PC-3 (cell line): ENCODE measurements at regions not wholly inside any gene's neighbourhood (a gene's known extent, or its start where the extent isn't known, plus 50 kb on each side); places are given as distances from the start of the nearest gene placed in this dataset.

Experiments
- ATAC-seq: fragments of 200-7000 bp; cut with Tn5 transposase; 2 replicates; pipeline ENCODE4 v1.9.1; 2020; ENCODE audit warnings: mild to moderate bottlenecking, moderate library complexity
- BruUV-seq: library from RNA; stranded (reverse); fragments of 400-500 nt; replicated peaks from 2 replicates; lab custom pipeline; 2021; lab: Mats Ljungman, UMichigan
- CTCF ChIA-PET: fragments of 300-600 bp; sonication (Branson Sonifier 250); formaldehyde crosslinking; loops from one replicate; lab custom pipeline; 2022; ENCODE audit warnings: antibody characterized with exemption; lab: Charles Lee
- POLR2A ChIA-PET: fragments of 300-600 bp; sonication (Branson Sonifier 250); formaldehyde crosslinking; loops from one replicate; lab custom pipeline; 2022; ENCODE audit warnings: antibody characterized with exemption; ENCODE audit not compliant: unreplicated experiment; lab: Charles Lee
- DNase-seq: peaks from one replicate; pipeline ENCODE4 v3.0.0-alpha.2; 2015
- H2AFZ ChIP-seq: fragments of 300-600 bp; sonication (generic); 2 replicates; pipeline ENCODE4 v1.6.0; 2016; ENCODE audit warnings: antibody characterized with exemption, low read length
- H3F3A ChIP-seq: fragments of 300-600 bp; sonication (generic); one replicate; pipeline ENCODE4 v1.6.0; 2017; ENCODE audit warnings: antibody characterized with exemption, low read length, control low read depth, mild to moderate bottlenecking; ENCODE audit not compliant: unreplicated experiment
- H3K27ac ChIP-seq: fragments of 300-600 bp; sonication (generic); 2 replicates; pipeline ENCODE4 v1.5.1; 2016; ENCODE audit warnings: mild to moderate bottlenecking, low read length
- H3K27me3 ChIP-seq: fragments of 300-600 bp; sonication (generic); 2 replicates; pipeline ENCODE4 v1.6.1; 2016; ENCODE audit warnings: low read length, mixed read lengths
- H3K36me3 ChIP-seq: fragments of 300-600 bp; sonication (generic); 2 replicates; pipeline ENCODE4 v1.6.1; 2016; ENCODE audit warnings: low read depth, mixed run types, low read length, mixed read lengths
- H3K4me1 ChIP-seq: fragments of 300-600 bp; sonication (generic); 2 replicates; pipeline ENCODE4 v1.5.1; 2016; ENCODE audit warnings: low read length; ENCODE audit not compliant: insufficient read depth
- H3K4me2 ChIP-seq: fragments of 300-600 bp; sonication (generic); 2 replicates; pipeline ENCODE4 v1.6.0; 2016; ENCODE audit warnings: low read length
- H3K4me3 ChIP-seq: fragments of 300-600 bp; sonication (generic); 2 replicates; pipeline ENCODE4 v1.5.1; 2016; ENCODE audit warnings: mild to moderate bottlenecking, low read length, mixed read lengths
- H3K79me2 ChIP-seq: fragments of 300-600 bp; sonication (generic); 2 replicates; pipeline ENCODE4 v1.6.1; 2017; ENCODE audit warnings: low read length, mixed read lengths
- H3K9ac ChIP-seq: fragments of 300-600 bp; sonication (generic); 2 replicates; pipeline ENCODE4 v1.6.0; 2016; ENCODE audit warnings: mild to moderate bottlenecking, low read length
- H3K9me2 ChIP-seq: fragments of 300-600 bp; sonication (generic); replicated peaks from 2 replicates; pipeline ENCODE4 v1.6.1; 2016; ENCODE audit warnings: mixed run types, low read length, mixed read lengths
- H3K9me3 ChIP-seq: fragments of 300-600 bp; sonication (generic); 2 replicates; pipeline ENCODE4 v1.6.1; 2016; ENCODE audit warnings: low read length, mixed read lengths
- H4K20me1 ChIP-seq: fragments of 300-600 bp; sonication (generic); 2 replicates; pipeline ENCODE4 v1.6.1; 2016; ENCODE audit warnings: low read length, mixed read lengths
- EZH2 ChIP-seq: fragments of 300-600 bp; sonication (generic); IDR thresholded peaks from one replicate; pipeline ENCODE4 v1.6.1; 2017; ENCODE audit warnings: antibody characterized with exemption, mild to moderate bottlenecking, low read length; ENCODE audit not compliant: unreplicated experiment
- EZH2phosphoT487 ChIP-seq: fragments of 300-600 bp; sonication (generic); IDR thresholded peaks from 2 replicates; pipeline ENCODE4 v1.6.1; 2018; ENCODE audit warnings: mild to moderate bottlenecking, antibody characterized with exemption, low read length, borderline replicate concordance
- intact Hi-C: fragments of 100-400 bp; cut with micrococcal nuclease; formaldehyde crosslinking; loops from 2 replicates; pipeline ENCODE4 v1.9.0; 2023
- TF ChIP-seq, protein P1 (sequence below): fragments of 300-600 bp; sonication (generic); conservative IDR thresholded peaks from 2 replicates; pipeline ENCODE4 v1.5.1; 2017; ENCODE audit warnings: antibody characterized with exemption, low read depth, mild to moderate bottlenecking, low read length

DNA sequence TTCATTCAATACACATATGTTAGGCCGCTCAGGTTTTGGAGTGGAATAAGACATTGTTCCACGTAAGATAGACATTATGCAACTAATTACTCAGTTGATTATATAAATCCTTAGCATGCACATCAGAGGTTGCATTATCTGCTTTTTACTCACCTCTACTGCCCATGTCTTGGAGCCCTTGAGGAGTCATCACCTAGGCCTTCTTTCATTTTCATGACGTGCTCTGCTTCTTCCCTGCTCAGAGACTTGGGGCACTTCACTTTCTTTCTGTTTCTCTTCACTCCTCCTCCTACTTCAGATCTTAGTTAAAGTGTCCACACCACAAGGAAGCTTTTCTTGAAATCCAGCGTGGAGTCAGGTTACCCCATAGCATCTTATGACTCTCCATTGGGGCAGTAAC is 241.1 kb downstream of the TLR4 start:
- H3K9me3 ChIP-seq, result no peaks in the 10 kb centered on the region
- H2AFZ ChIP-seq, result no peak overlapping the region
- TF ChIP-seq EZH2phosphoT487 (no peak), EZH2 (no peak)
- TF ChIP-seq, protein P1, sequence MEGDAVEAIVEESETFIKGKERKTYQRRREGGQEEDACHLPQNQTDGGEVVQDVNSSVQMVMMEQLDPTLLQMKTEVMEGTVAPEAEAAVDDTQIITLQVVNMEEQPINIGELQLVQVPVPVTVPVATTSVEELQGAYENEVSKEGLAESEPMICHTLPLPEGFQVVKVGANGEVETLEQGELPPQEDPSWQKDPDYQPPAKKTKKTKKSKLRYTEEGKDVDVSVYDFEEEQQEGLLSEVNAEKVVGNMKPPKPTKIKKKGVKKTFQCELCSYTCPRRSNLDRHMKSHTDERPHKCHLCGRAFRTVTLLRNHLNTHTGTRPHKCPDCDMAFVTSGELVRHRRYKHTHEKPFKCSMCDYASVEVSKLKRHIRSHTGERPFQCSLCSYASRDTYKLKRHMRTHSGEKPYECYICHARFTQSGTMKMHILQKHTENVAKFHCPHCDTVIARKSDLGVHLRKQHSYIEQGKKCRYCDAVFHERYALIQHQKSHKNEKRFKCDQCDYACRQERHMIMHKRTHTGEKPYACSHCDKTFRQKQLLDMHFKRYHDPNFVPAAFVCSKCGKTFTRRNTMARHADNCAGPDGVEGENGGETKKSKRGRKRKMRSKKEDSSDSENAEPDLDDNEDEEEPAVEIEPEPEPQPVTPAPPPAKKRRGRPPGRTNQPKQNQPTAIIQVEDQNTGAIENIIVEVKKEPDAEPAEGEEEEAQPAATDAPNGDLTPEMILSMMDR, result no peak
- H3K4me1 ChIP-seq, result no peaks in the 10 kb centered on the region
- intact Hi-C loops, result no loop called here
- no peaks in the 10 kb centered on the region for H3F3A ChIP-seq
- no peak overlapping the region for H3K27ac ChIP-seq
- no peak overlapping the region for H3K4me3 ChIP-seq
- no peaks in the 10 kb centered on the region for H3K27me3 ChIP-seq
- H3K79me2 ChIP-seq, result no peaks in the 10 kb centered on the region
- no TSS peak for BruUV-seq
- no peaks in the 10 kb centered on the region for H4K20me1 ChIP-seq
- no peaks in the 10 kb centered on the region for H3K9me2 ChIP-seq
- no peak overlapping the region for H3K9ac ChIP-seq
- no peak overlapping the region for H3K4me2 ChIP-seq
- ATAC-seq, result no peak
- no peak for DNase-seq
- POLR2A ChIA-PET, result no interaction called here
- CTCF ChIA-PET, result no interaction called here
- no peaks in the 10 kb centered on the region for H3K36me3 ChIP-seq

DNA sequence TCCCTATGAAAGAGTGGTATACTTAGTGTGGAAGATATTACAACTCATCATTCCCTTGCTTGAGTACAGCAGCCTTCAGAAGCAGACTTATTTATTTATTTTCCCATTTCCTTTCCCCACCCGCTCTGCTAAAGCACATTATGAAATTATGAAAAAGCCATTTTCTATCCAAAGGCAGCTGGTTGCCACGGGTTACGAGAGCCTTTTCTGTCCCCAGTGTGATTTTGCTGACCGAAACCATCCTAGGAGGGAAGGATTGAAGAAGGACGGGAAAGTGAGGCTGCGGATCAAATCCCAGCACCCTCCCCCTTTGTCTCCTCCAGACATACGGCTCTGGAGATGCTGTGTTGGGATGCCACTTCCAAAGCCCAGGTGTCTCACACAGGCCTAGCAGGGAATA is 246.9 kb downstream of the TLR4 start:
- H3K79me2 ChIP-seq, result no peaks in the 10 kb centered on the region
- CTCF ChIA-PET, result no interaction called here
- no TSS peak for BruUV-seq
- H3K9me3 ChIP-seq, result no peaks in the 10 kb centered on the region
- no peaks in the 10 kb centered on the region for H3K9me2 ChIP-seq
- H2AFZ ChIP-seq, result no peak overlapping the region
- no peaks in the 10 kb centered on the region for H3K36me3 ChIP-seq
- ATAC-seq (no peak), DNase-seq (no peak)
- H3K4me3 ChIP-seq, result no peak overlapping the region
- H3K4me2 ChIP-seq, result no peak overlapping the region
- H4K20me1 ChIP-seq, result no peaks in the 10 kb centered on the region
- H3K9ac ChIP-seq, result no peak overlapping the region
- TF ChIP-seq EZH2, result no peak
- TF ChIP-seq EZH2phosphoT487, result no peak
- TF ChIP-seq, protein P1, result no peak
- POLR2A ChIA-PET, result no interaction called here
- no peaks in the 10 kb centered on the region for H3K27me3 ChIP-seq
- intact Hi-C loops, result no loop called here
- H3K4me1 ChIP-seq, result no peaks in the 10 kb centered on the region
- H3K27ac ChIP-seq, result no peak overlapping the region
- H3F3A ChIP-seq, result no peaks in the 10 kb centered on the region

DNA sequence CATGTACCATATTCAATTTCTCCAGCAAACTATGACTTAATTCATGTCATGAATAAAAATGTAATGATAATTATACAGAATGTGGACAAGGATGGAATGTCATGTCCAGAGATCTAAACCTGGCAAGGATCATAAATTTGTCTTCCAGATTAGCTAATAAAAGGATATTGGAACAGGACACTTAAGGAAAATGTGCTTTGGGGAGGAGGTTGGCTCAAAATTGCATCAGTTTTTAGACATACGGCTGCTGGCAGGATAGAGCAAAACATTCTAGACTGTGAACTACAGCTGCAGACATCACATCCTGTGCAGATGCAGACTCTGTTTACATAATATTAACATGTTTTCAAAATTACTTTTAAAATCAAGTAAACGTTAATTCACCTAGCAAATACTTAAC is 248.4 kb downstream of the TLR4 start:
- Histone ChIP-seq H3K27me3 (no peaks in the 10 kb centered on the region), H3K4me1 (no peaks in the 10 kb centered on the region), H3K36me3 (no peaks in the 10 kb centered on the region), H4K20me1 (no peaks in the 10 kb centered on the region), H3F3A (no peaks in the 10 kb centered on the region), H3K27ac (no peak overlapping the region), H3K9me3 (no peaks in the 10 kb centered on the region), H3K4me3 (no peak overlapping the region), H3K79me2 (no peaks in the 10 kb centered on the region), H2AFZ (no peak overlapping the region), H3K9me2 (no peaks in the 10 kb centered on the region), H3K9ac (no peak overlapping the region), H3K4me2 (no peak overlapping the region)
- no TSS peak for BruUV-seq
- POLR2A ChIA-PET, result no interaction called here
- DNase-seq, result no peak
- CTCF ChIA-PET, result no interaction called here
- intact Hi-C loops, result no loop called here
- TF ChIP-seq EZH2 (no peak), EZH2phosphoT487 (no peak)
- TF ChIP-seq, protein P1, result no peak
- ATAC-seq, result no peak
